ENCODE measurements at regions not wholly inside any gene's neighbourhood (a gene's known extent, or its start where the extent isn't known, plus 50 kb on each side); places are given as distances from the start of the nearest gene placed in this dataset.

DNA sequence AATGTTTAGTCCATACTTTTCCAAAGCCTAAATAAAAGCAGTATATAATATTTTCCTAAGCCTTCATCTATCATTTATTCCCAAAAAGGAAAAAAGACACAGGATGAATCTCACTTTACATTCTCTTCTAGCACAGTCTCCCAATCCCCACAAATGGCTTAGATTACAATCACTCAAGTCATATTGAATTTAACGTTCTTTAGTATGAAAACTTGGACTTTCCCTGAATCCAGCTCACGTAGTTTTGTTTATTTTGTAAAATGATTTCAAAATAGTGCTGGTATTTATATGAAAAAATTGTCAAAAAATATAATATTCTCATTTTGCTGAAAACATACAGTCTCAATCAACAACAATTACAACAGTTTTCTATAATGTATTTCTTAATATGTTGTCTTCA is 137.7 kb upstream of the CCDC150 start:
- Histone ChIP-seq H2AFZ (0 out of 2 replicates have a peak overlapping the region, but pooled peaks have one; percentile 70), H3K27me3 (replicated peaks; ENCODE audit: insufficient read depth) (no peaks in the 10 kb centered on the region), H3K9ac (no peak overlapping the region), H3K4me3 (no peak overlapping the region), H3K36me3 (ENCODE audit: low read depth) (no peaks in the 10 kb centered on the region; the same call in 1 of the 2 replicates), H3K4me2 (ENCODE audit: unreplicated experiment) (no peak overlapping the region), H3K4me1 (ENCODE audit: insufficient read depth) (peaks cover 20% of the 10 kb centered on the region), H3K9me3 (ENCODE audit: low read depth) (peaks cover 2% of the 10 kb centered on the region), H3K9me2 (ENCODE audit: insufficient read depth) (no peaks in the 10 kb centered on the region), H3F3A (ENCODE audit: insufficient read depth) (peaks cover 5% of the 10 kb centered on the region; the same call in 1 of the 2 replicates), H3K79me2 (ENCODE audit: insufficient read depth) (no peaks in the 10 kb centered on the region), H4K20me1 (ENCODE audit: insufficient read depth) (no peaks in the 10 kb centered on the region), H3K27ac (peak overlapping the region; percentile 50)
- no peak for TF ChIP-seq EZH2phosphoT487 (IDR thresholded peaks at IDR 0.05; ENCODE audit: insufficient read depth, low read depth)
- TF ChIP-seq EZH2 (IDR thresholded peaks at IDR 0.05; ENCODE audit: insufficient read depth, poor library complexity, severe bottlenecking), result no peak
- DNase-seq, result no peak
- 21 to 28% methylated on average over 2 of the region's 2 CpGs for WGBS, 2 experiments (ENCODE audit: low coverage in 1 of 2, low lambda C conversion rate in 2 of 2, missing lambda C conversion rate in 2 of 2)
- in situ Hi-C loops (cut with MboI), result no loop called here

DNA sequence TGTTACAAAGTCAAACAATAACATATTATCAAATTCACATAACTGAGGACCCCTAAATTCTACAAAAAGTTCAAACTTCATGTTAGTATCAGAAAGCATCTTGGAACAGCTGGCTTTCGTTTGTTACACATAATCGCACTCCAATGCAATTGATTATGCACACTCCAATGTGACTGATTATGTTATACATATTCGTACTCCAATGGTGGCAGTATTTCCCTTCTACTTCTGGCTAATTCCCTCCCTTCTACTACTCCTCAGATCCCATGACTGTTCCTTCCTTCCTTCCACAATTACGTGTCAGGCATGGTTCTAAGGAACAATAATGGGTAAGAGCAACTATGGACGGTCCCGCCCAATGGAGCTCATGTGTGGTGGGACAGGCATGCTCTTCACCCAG is 137.1 kb upstream of the CCDC150 start:
- H4K20me1 ChIP-seq (ENCODE audit: insufficient read depth), result no peaks in the 10 kb centered on the region
- no peak overlapping the region for H3K4me2 ChIP-seq (ENCODE audit: unreplicated experiment)
- H3K27me3 ChIP-seq (replicated peaks; ENCODE audit: insufficient read depth), result no peaks in the 10 kb centered on the region
- H3F3A ChIP-seq (ENCODE audit: insufficient read depth), result peaks cover 5% of the 10 kb centered on the region; the same call in 1 of the 2 replicates
- peaks cover 20% of the 10 kb centered on the region for H3K4me1 ChIP-seq (ENCODE audit: insufficient read depth)
- H3K79me2 ChIP-seq (ENCODE audit: insufficient read depth), result no peaks in the 10 kb centered on the region
- DNase-seq, result no peak
- no peak overlapping the region for H3K4me3 ChIP-seq
- H2AFZ ChIP-seq, result no peak overlapping the region
- H3K9me2 ChIP-seq (ENCODE audit: insufficient read depth), result no peaks in the 10 kb centered on the region
- no peak overlapping the region for H3K9ac ChIP-seq
- H3K27ac ChIP-seq, result no peak overlapping the region
- H3K9me3 ChIP-seq (ENCODE audit: low read depth), result peaks cover 2% of the 10 kb centered on the region
- TF ChIP-seq EZH2 (IDR thresholded peaks at IDR 0.05; ENCODE audit: insufficient read depth, poor library complexity, severe bottlenecking) (no peak), EZH2phosphoT487 (IDR thresholded peaks at IDR 0.05; ENCODE audit: insufficient read depth, low read depth) (no peak)
- H3K36me3 ChIP-seq (ENCODE audit: low read depth), result no peaks in the 10 kb centered on the region; the same call in 1 of the 2 replicates
- WGBS, 2 experiments (ENCODE audit: low coverage in 1 of 2, low lambda C conversion rate in 2 of 2, missing lambda C conversion rate in 2 of 2), result 97% methylated on average over 6 of the region's 6 CpGs
- in situ Hi-C loops (cut with MboI), result no loop called here

DNA sequence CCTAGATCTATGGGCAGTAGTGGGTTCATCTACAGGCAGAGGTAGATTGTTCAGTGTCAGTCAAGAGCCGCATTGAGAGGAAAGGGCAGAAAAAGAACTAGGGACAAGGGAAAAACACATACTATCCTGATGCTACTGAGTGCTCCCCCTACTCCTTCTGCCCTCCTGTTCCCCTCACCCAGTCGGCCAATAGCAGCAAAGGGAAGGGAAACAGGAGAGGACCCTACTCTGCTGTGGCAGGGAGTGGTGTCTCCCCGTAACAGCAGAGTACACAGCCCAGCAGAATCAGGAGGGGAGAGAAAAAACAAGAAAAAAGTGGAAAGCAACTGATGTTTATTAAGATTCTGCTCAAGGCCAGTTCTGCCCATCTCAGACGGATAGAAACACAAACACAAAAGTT is 136.1 kb upstream of the CCDC150 start:
- Histone ChIP-seq H3K27ac (no peak overlapping the region), H3K4me1 (ENCODE audit: insufficient read depth) (peaks cover 20% of the 10 kb centered on the region), H3K27me3 (replicated peaks; ENCODE audit: insufficient read depth) (no peaks in the 10 kb centered on the region), H3K79me2 (ENCODE audit: insufficient read depth) (no peaks in the 10 kb centered on the region), H4K20me1 (ENCODE audit: insufficient read depth) (no peaks in the 10 kb centered on the region), H3K4me3 (no peak overlapping the region), H3F3A (ENCODE audit: insufficient read depth) (peaks cover 5% of the 10 kb centered on the region; the same call in 1 of the 2 replicates), H3K9ac (no peak overlapping the region), H3K9me3 (ENCODE audit: low read depth) (peaks cover 2% of the 10 kb centered on the region), H3K9me2 (ENCODE audit: insufficient read depth) (no peaks in the 10 kb centered on the region), H3K4me2 (ENCODE audit: unreplicated experiment) (no peak overlapping the region), H2AFZ (no peak overlapping the region), H3K36me3 (ENCODE audit: low read depth) (no peaks in the 10 kb centered on the region; the same call in 1 of the 2 replicates)
- in situ Hi-C loops (cut with MboI), result no loop called here
- TF ChIP-seq EZH2 (IDR thresholded peaks at IDR 0.05; ENCODE audit: insufficient read depth, poor library complexity, severe bottlenecking) (no peak), EZH2phosphoT487 (IDR thresholded peaks at IDR 0.05; ENCODE audit: insufficient read depth, low read depth) (no peak)
- DNase-seq, result no peak
- WGBS, 2 experiments (ENCODE audit: low coverage in 1 of 2, low lambda C conversion rate in 2 of 2, missing lambda C conversion rate in 2 of 2), result 92 to 97% methylated on average over 4 of the region's 4 CpGs

DNA sequence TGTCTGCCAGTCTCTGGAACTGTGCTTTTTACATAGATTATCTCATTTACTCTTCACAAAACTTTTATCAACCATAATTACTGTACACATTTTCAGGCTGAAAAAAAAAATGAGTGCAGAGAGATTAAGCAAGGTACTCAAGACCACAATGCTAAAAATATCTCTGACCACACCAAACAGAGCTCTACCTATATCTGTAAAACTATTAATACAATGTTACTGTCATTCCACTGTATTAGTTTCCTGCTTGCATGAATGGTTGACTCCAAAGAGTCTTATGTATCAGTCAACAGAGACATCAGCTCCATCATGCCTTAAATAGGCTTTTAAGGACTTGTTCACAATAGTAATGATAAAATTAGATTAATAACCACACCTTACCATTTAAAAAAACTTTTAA is 134.7 kb upstream of the CCDC150 start:
- no peak overlapping the region for H3K4me2 ChIP-seq (ENCODE audit: unreplicated experiment)
- in situ Hi-C loops (cut with MboI), result no loop called here
- H3K4me3 ChIP-seq, result no peak overlapping the region
- no peaks in the 10 kb centered on the region for H3K36me3 ChIP-seq (ENCODE audit: low read depth)
- no peaks in the 10 kb centered on the region for H3K9me2 ChIP-seq (ENCODE audit: insufficient read depth)
- H3K4me1 ChIP-seq (ENCODE audit: insufficient read depth), result peaks cover 19% of the 10 kb centered on the region
- no peaks in the 10 kb centered on the region for H3K79me2 ChIP-seq (ENCODE audit: insufficient read depth)
- H3K9ac ChIP-seq, result no peak overlapping the region
- H2AFZ ChIP-seq, result no peak overlapping the region
- no peak overlapping the region for H3K27ac ChIP-seq
- no peaks in the 10 kb centered on the region for H3K9me3 ChIP-seq (ENCODE audit: low read depth)
- TF ChIP-seq EZH2 (IDR thresholded peaks at IDR 0.05; ENCODE audit: insufficient read depth, poor library complexity, severe bottlenecking) (no peak), EZH2phosphoT487 (IDR thresholded peaks at IDR 0.05; ENCODE audit: insufficient read depth, low read depth) (no peak)
- H3K27me3 ChIP-seq (replicated peaks; ENCODE audit: insufficient read depth), result no peaks in the 10 kb centered on the region
- H4K20me1 ChIP-seq (ENCODE audit: insufficient read depth), result no peaks in the 10 kb centered on the region
- no peak for DNase-seq
- peaks cover 5% of the 10 kb centered on the region; the same call in 1 of the 2 replicates for H3F3A ChIP-seq (ENCODE audit: insufficient read depth)

DNA sequence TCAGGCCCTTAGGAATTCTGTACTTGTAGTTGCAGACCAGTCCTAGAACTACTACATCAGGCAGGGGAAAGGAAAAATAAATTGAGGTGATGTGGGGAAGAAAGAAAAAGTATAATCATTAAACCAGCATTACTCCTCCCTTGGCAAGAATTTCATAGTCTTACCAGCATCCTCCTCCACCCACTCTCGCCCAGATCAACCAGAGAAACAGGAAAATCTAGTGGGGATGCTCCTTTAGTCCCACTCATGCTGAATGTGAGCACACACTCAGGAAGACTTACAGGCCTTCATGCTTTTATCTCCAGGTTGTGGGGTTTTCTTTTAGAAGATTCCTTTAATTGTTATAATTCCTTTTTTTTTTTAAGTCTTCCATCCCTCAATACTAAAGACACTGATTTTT is 129.3 kb upstream of the CCDC150 start:
- Histone ChIP-seq H3K9ac (no peak overlapping the region), H3K27me3 (replicated peaks; ENCODE audit: insufficient read depth) (no peaks in the 10 kb centered on the region), H4K20me1 (ENCODE audit: insufficient read depth) (no peaks in the 10 kb centered on the region), H2AFZ (no peak overlapping the region), H3K4me2 (ENCODE audit: unreplicated experiment) (no peak overlapping the region), H3K79me2 (ENCODE audit: insufficient read depth) (no peaks in the 10 kb centered on the region), H3F3A (ENCODE audit: insufficient read depth) (no peaks in the 10 kb centered on the region), H3K9me3 (ENCODE audit: low read depth) (no peaks in the 10 kb centered on the region), H3K36me3 (ENCODE audit: low read depth) (no peaks in the 10 kb centered on the region), H3K27ac (no peak overlapping the region), H3K9me2 (ENCODE audit: insufficient read depth) (no peaks in the 10 kb centered on the region), H3K4me3 (no peak overlapping the region), H3K4me1 (ENCODE audit: insufficient read depth) (peaks cover 4% of the 10 kb centered on the region; the same call in 1 of the 2 replicates)
- no peak for DNase-seq
- TF ChIP-seq EZH2phosphoT487 (IDR thresholded peaks at IDR 0.05; ENCODE audit: insufficient read depth, low read depth), result no peak
- in situ Hi-C loops (cut with MboI), result no loop called here
- 91 to 95% methylated on average over 1 of the region's 1 CpG for WGBS, 2 experiments (ENCODE audit: low coverage in 1 of 2, low lambda C conversion rate in 2 of 2, missing lambda C conversion rate in 2 of 2)

All from GM23248 (cell line).